ENCODE measurements at regions not wholly inside any gene's neighbourhood (a gene's known extent, or its start where the extent isn't known, plus 50 kb on each side); places are given as distances from the start of the nearest gene placed in this dataset.

DNA sequence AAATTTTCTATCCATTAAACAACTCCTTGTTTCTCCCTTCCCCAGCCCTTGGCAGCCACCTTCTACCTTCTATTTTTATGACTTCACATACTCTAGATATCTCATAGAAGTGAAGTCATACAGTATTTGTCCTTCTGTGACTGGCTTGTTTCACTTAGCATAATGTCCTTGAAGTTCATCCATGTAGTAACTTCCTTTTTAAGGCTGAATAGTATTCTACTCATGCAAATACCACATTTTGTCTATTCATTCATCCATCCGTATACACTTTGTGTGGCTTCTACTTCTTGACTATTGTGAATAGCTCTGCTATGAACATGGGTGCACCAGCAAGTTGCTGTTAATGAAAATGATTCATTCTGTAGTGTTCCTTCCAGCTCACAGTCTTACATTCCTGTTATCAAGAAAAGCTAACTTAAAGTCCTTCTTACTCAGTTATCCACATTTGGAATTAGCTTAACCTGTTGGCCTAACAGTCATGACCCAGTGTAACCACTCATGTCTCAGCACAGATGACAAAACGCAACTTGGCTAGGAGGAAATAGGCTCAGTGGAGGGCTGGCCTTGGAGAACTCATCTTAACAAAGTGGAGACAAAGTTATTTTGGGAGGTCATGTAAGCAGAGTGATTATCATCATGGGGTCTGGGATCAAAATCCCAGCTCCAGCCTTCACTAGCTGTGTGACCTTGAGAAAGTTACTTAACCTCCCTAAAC is 129.7 kb upstream of the MAP3K1 start:
- peak; percentile 37 to 44 (median 43) for DNase-seq
- H3K9me3 Mint-ChIP-seq = peaks cover 0 to 6% (median 0%) of the 10 kb centered on the region in 7 donors
- H3K4me1 ChIP-seq (ENCODE audit: control insufficient read depth in 1 of 2, insufficient read depth in 2 of 2, low read length in 2 of 2) = peaks cover 42 to 55% of the 10 kb centered on the region in 2 donors
- no peak overlapping the region for H2AFZ ChIP-seq (ENCODE audit: insufficient read depth, low read depth, low read length, poor library complexity, severe bottlenecking)
- H3K27me3 ChIP-seq (ENCODE audit: control insufficient read depth in 2 of 2, insufficient read depth in 2 of 2, low read length in 2 of 2) = no peaks in the 10 kb centered on the region
- H3K4me1 Mint-ChIP-seq = peaks cover 57% of the 10 kb centered on the region
- WGBS (ENCODE audit: insufficient coverage) = no CpG with 5 or more reads among the region's 2 CpGs
- TF ChIP-seq, protein P1, sequence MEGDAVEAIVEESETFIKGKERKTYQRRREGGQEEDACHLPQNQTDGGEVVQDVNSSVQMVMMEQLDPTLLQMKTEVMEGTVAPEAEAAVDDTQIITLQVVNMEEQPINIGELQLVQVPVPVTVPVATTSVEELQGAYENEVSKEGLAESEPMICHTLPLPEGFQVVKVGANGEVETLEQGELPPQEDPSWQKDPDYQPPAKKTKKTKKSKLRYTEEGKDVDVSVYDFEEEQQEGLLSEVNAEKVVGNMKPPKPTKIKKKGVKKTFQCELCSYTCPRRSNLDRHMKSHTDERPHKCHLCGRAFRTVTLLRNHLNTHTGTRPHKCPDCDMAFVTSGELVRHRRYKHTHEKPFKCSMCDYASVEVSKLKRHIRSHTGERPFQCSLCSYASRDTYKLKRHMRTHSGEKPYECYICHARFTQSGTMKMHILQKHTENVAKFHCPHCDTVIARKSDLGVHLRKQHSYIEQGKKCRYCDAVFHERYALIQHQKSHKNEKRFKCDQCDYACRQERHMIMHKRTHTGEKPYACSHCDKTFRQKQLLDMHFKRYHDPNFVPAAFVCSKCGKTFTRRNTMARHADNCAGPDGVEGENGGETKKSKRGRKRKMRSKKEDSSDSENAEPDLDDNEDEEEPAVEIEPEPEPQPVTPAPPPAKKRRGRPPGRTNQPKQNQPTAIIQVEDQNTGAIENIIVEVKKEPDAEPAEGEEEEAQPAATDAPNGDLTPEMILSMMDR (IDR thresholded peaks at IDR 0.05) = no peak
- peak overlapping the region; percentile 63 for H3K4me2 ChIP-seq (replicated peaks; ENCODE audit: extremely low read depth, low read length, poor library complexity, severe bottlenecking)
- H3K9ac ChIP-seq (ENCODE audit: insufficient read depth, low read length, poor library complexity, severe bottlenecking) = peak overlapping the region; percentile 30
- no peaks in the 10 kb centered on the region for H4K20me1 ChIP-seq (ENCODE audit: insufficient read depth, low read length)
- peak overlapping the region; percentile 26 to 91 for H3K27ac ChIP-seq (ENCODE audit: low read depth in 1 of 2, low read length in 2 of 2)
- intact Hi-C loops (cut with micrococcal nuclease) = loop anchor here (2.0 to 10.0 kb wide), 3 partner anchors 17 to 129 kb away; partner anchors contain the start of gene MAP3K1 (in 1 of the 2)
- H3K79me2 ChIP-seq (ENCODE audit: insufficient read depth, low read length) = no peaks in the 10 kb centered on the region
- H3K36me3 Mint-ChIP-seq = peaks cover 0 to 4% of the 10 kb centered on the region in 2 donors
- no peaks in the 10 kb centered on the region for H3K9me3 ChIP-seq (replicated peaks in 1 of 2; ENCODE audit: control insufficient read depth in 1 of 2, insufficient read depth in 1 of 2, low read length in 2 of 2)
- H3K4me3 ChIP-seq (replicated peaks in 1 of 3; ENCODE audit: low read depth in 2 of 3, low read length in 3 of 3) = peak overlapping the region in 1 of 3 experiments; percentile 58
- H3K27me3 Mint-ChIP-seq (ENCODE audit: low read depth in 3 of 3) = peaks cover 0 to 1% (median 0%) of the 10 kb centered on the region in 3 donors
- no peak overlapping the region for H3K4me3 Mint-ChIP-seq
- peak overlapping the region; percentile 90 to 97 (median 93) for H3K27ac Mint-ChIP-seq
- no peaks in the 10 kb centered on the region for H3K36me3 ChIP-seq (replicated peaks in 1 of 2; ENCODE audit: control insufficient read depth in 1 of 2, insufficient read depth in 2 of 2, low read length in 2 of 2)

DNA sequence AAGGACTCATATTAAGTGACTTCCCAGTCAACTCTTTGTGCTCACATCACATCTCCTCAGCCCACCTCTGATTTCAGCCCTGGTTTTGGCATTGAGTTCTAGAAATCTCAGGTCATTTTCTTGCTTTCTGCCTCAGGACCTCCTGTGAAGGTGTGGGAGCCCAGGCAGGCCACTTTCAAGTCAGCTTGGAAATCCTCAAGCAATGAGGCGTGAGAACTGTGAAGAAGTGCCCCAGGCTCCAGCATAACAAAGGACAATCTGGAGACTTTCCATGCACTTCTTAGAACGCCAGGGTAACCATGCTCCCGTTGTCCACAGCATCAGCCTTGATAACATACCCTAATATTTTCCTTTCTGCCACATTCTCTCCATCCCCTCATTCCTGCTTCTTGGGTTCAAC is 131.2 kb upstream of the MAP3K1 start:
- Histone ChIP-seq H3K27ac (ENCODE audit: low read depth in 1 of 2, low read length in 2 of 2) (no peak overlapping the region), H4K20me1 (ENCODE audit: insufficient read depth, low read length) (no peaks in the 10 kb centered on the region), H3K9me3 (replicated peaks in 1 of 2; ENCODE audit: control insufficient read depth in 1 of 2, insufficient read depth in 1 of 2, low read length in 2 of 2) (no peaks in the 10 kb centered on the region), H2AFZ (ENCODE audit: insufficient read depth, low read depth, low read length, poor library complexity, severe bottlenecking) (no peak overlapping the region), H3K4me3 (replicated peaks in 1 of 3; ENCODE audit: low read depth in 2 of 3, low read length in 3 of 3) (no peak overlapping the region), H3K9ac (ENCODE audit: insufficient read depth, low read length, poor library complexity, severe bottlenecking) (no peak overlapping the region), H3K36me3 (replicated peaks in 1 of 2; ENCODE audit: control insufficient read depth in 1 of 2, insufficient read depth in 2 of 2, low read length in 2 of 2) (no peaks in the 10 kb centered on the region), H3K27me3 (ENCODE audit: control insufficient read depth in 2 of 2, insufficient read depth in 2 of 2, low read length in 2 of 2) (no peaks in the 10 kb centered on the region), H3K4me1 (ENCODE audit: control insufficient read depth in 1 of 2, insufficient read depth in 2 of 2, low read length in 2 of 2) (peaks cover 52 to 70% of the 10 kb centered on the region in 2 donors), H3K4me2 (replicated peaks; ENCODE audit: extremely low read depth, low read length, poor library complexity, severe bottlenecking) (no peak overlapping the region), H3K79me2 (ENCODE audit: insufficient read depth, low read length) (no peaks in the 10 kb centered on the region)
- DNase-seq = no peak
- Mint-ChIP-seq H3K27me3 (ENCODE audit: low read depth in 3 of 3) (peaks cover 0 to 1% (median 0%) of the 10 kb centered on the region in 3 donors), H3K9me3 (peaks cover 0 to 6% (median 0%) of the 10 kb centered on the region in 7 donors), H3K4me1 (peaks cover 66% of the 10 kb centered on the region), H3K4me3 (no peak overlapping the region), H3K36me3 (peaks cover 0 to 4% of the 10 kb centered on the region in 2 donors), H3K27ac (peak overlapping the region in 3 of 7 donors; percentile 21 to 59 (median 43))
- intact Hi-C loops (cut with micrococcal nuclease) = loop anchor here in 1 of 2 donors (10.0 kb wide), 1 partner anchor 131 kb away; the partner anchor contains the start of gene MAP3K1
- 100% methylated on average over 3 of the region's 3 CpGs for WGBS (ENCODE audit: insufficient coverage)
- TF ChIP-seq, protein P1 (IDR thresholded peaks at IDR 0.05) = no peak
